ENCODE measurements at regions not wholly inside any gene's neighbourhood (a gene's known extent, or its start where the extent isn't known, plus 50 kb on each side); places are given as distances from the start of the nearest gene placed in this dataset.
A peak's percentile ranks its signal among the peaks of the same experiment; 100 is the strongest.

DNA sequence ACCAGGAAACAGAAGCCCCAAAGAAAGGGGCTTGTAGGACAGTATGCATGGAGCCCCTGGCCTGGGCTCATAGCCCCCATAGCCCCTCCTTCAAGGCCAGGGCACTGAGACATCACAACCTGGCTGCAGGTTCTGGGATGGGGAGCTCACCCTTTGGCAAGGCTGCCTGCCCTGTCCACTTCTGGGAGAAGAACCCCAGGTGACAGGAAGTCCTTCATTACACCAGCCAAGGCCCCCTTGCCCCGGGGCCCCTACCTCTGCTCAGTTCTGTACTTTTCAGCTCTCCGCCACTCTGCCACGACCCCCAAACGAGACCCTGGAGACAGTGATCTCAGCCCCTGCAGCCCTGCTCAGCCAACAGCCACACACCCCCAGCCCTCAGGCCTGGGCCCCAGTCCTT lies 223.2 kb upstream of the RTL1 start:
- Histone ChIP-seq H3K4me2 (replicated peaks; ENCODE audit: extremely low read depth, low read length, poor library complexity, severe bottlenecking) (no peak overlapping the region), H3K9me3 (replicated peaks in 1 of 2; ENCODE audit: control insufficient read depth in 1 of 2, insufficient read depth in 1 of 2, low read length in 2 of 2) (no peaks in the 10 kb centered on the region), H3K4me3 (replicated peaks in 1 of 3; ENCODE audit: low read depth in 2 of 3, low read length in 3 of 3) (no peak overlapping the region), H3K36me3 (replicated peaks in 1 of 2; ENCODE audit: control insufficient read depth in 1 of 2, insufficient read depth in 2 of 2, low read length in 2 of 2) (no peaks in the 10 kb centered on the region), H3K27me3 (ENCODE audit: control insufficient read depth in 2 of 2, insufficient read depth in 2 of 2, low read length in 2 of 2) (peaks cover 0 to 5% of the 10 kb centered on the region in 2 donors), H2AFZ (ENCODE audit: insufficient read depth, low read depth, low read length, poor library complexity, severe bottlenecking) (no peak overlapping the region), H3K4me1 (ENCODE audit: control insufficient read depth in 1 of 2, insufficient read depth in 2 of 2, low read length in 2 of 2) (peaks cover 5 to 9% of the 10 kb centered on the region in 2 donors), H3K79me2 (ENCODE audit: insufficient read depth, low read length) (peaks cover 7% of the 10 kb centered on the region), H3K27ac (ENCODE audit: low read depth in 1 of 2, low read length in 2 of 2) (no peak overlapping the region), H4K20me1 (ENCODE audit: insufficient read depth, low read length) (no peaks in the 10 kb centered on the region), H3K9ac (ENCODE audit: insufficient read depth, low read length, poor library complexity, severe bottlenecking) (no peak overlapping the region)
- intact Hi-C loops (cut with micrococcal nuclease), result no loop called here
- no peak overlapping the region for H3K4me3 Mint-ChIP-seq
- DNase-seq, result peak in 1 of 3 donors; percentile 1
- H3K4me1 Mint-ChIP-seq, result peaks cover 3% of the 10 kb centered on the region
- H3K9me3 Mint-ChIP-seq, result peaks cover 0 to 5% (median 0%) of the 10 kb centered on the region in 7 donors
- WGBS (ENCODE audit: insufficient coverage), result 88% methylated on average over 4 of the region's 4 CpGs
- TF ChIP-seq, protein P1, sequence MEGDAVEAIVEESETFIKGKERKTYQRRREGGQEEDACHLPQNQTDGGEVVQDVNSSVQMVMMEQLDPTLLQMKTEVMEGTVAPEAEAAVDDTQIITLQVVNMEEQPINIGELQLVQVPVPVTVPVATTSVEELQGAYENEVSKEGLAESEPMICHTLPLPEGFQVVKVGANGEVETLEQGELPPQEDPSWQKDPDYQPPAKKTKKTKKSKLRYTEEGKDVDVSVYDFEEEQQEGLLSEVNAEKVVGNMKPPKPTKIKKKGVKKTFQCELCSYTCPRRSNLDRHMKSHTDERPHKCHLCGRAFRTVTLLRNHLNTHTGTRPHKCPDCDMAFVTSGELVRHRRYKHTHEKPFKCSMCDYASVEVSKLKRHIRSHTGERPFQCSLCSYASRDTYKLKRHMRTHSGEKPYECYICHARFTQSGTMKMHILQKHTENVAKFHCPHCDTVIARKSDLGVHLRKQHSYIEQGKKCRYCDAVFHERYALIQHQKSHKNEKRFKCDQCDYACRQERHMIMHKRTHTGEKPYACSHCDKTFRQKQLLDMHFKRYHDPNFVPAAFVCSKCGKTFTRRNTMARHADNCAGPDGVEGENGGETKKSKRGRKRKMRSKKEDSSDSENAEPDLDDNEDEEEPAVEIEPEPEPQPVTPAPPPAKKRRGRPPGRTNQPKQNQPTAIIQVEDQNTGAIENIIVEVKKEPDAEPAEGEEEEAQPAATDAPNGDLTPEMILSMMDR (IDR thresholded peaks at IDR 0.05), result no peak
- H3K27me3 Mint-ChIP-seq (ENCODE audit: low read depth in 3 of 3), result peaks cover 8 to 26% (median 23%) of the 10 kb centered on the region in 3 donors
- H3K27ac Mint-ChIP-seq, result no peak overlapping the region
- peaks cover 0 to 7% of the 10 kb centered on the region in 2 donors for H3K36me3 Mint-ChIP-seq

DNA sequence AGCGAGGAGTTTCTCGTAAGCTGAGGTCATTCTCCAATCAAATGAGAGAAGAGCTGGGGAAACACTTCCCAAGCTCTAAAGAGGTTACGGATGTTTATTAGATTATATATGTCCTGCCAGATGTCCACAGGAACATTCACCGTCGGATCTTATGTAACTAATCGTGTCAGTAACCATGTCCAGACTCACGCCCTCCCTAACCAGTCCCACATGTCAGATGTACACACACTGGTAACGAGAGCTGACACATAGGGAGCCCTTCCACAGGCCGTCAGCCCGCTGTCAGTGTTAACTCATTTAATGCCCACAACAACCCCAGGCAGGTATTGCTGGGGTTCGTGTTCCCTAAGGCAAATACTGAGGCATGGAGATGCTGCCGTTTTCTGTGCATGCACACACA lies 223.7 kb upstream of the RTL1 start:
- WGBS (ENCODE audit: insufficient coverage), result 84% methylated on average over 3 of the region's 12 CpGs
- Mint-ChIP-seq H3K4me3 (no peak overlapping the region), H3K36me3 (peaks cover 0 to 6% of the 10 kb centered on the region in 2 donors), H3K27ac (no peak overlapping the region), H3K27me3 (ENCODE audit: low read depth in 3 of 3) (peaks cover 8 to 26% (median 23%) of the 10 kb centered on the region in 3 donors), H3K9me3 (peaks cover 0 to 5% (median 0%) of the 10 kb centered on the region in 7 donors), H3K4me1 (peaks cover 2% of the 10 kb centered on the region)
- no peaks in the 10 kb centered on the region for H4K20me1 ChIP-seq (ENCODE audit: insufficient read depth, low read length)
- no peak overlapping the region for H2AFZ ChIP-seq (ENCODE audit: insufficient read depth, low read depth, low read length, poor library complexity, severe bottlenecking)
- intact Hi-C loops (cut with micrococcal nuclease), result no loop called here
- peaks cover 0 to 5% of the 10 kb centered on the region in 2 donors for H3K27me3 ChIP-seq (ENCODE audit: control insufficient read depth in 2 of 2, insufficient read depth in 2 of 2, low read length in 2 of 2)
- no peaks in the 10 kb centered on the region for H3K9me3 ChIP-seq (replicated peaks in 1 of 2; ENCODE audit: control insufficient read depth in 1 of 2, insufficient read depth in 1 of 2, low read length in 2 of 2)
- H3K36me3 ChIP-seq (replicated peaks in 1 of 2; ENCODE audit: control insufficient read depth in 1 of 2, insufficient read depth in 2 of 2, low read length in 2 of 2), result no peaks in the 10 kb centered on the region
- no peak overlapping the region for H3K4me3 ChIP-seq (replicated peaks in 1 of 3; ENCODE audit: low read depth in 2 of 3, low read length in 3 of 3)
- H3K9ac ChIP-seq (ENCODE audit: insufficient read depth, low read length, poor library complexity, severe bottlenecking), result no peak overlapping the region
- no peak overlapping the region for H3K27ac ChIP-seq (ENCODE audit: low read depth in 1 of 2, low read length in 2 of 2)
- H3K4me2 ChIP-seq (replicated peaks; ENCODE audit: extremely low read depth, low read length, poor library complexity, severe bottlenecking), result no peak overlapping the region
- no peak for DNase-seq
- peaks cover 0 to 4% of the 10 kb centered on the region in 2 donors for H3K4me1 ChIP-seq (ENCODE audit: control insufficient read depth in 1 of 2, insufficient read depth in 2 of 2, low read length in 2 of 2)
- TF ChIP-seq, protein P1 (IDR thresholded peaks at IDR 0.05), result no peak
- H3K79me2 ChIP-seq (ENCODE audit: insufficient read depth, low read length), result peaks cover 2% of the 10 kb centered on the region

Data from CD14-positive monocyte (primary cell).